ENCODE measurements at regions not wholly inside any gene's neighbourhood (a gene's known extent, or its start where the extent isn't known, plus 50 kb on each side); places are given as distances from the start of the nearest gene placed in this dataset.

- Histone ChIP-seq H3K27ac (no peak overlapping the region), H3K4me2 (no peak overlapping the region), H2AFZ (no peak overlapping the region), H3K79me2 (no peaks in the 10 kb centered on the region), H3K4me3 (no peak overlapping the region), H4K20me1 (ENCODE audit: insufficient read depth, poor library complexity, severe bottlenecking) (no peaks in the 10 kb centered on the region), H3K9me3 (ENCODE audit: low read depth) (no peaks in the 10 kb centered on the region), H3K27me3 (no peaks in the 10 kb centered on the region), H3K9me2 (replicated peaks; ENCODE audit: insufficient read depth) (no peaks in the 10 kb centered on the region), H3K4me1 (ENCODE audit: insufficient read depth) (no peaks in the 10 kb centered on the region), H3K36me3 (replicated peaks; ENCODE audit: insufficient read depth, low read depth) (no peaks in the 10 kb centered on the region)
- 85% methylated on average over 4 of the region's 4 CpGs for WGBS (ENCODE audit: low lambda C conversion rate, missing lambda C conversion rate)
- no peak for DNase-seq (ENCODE audit: low spot score)
- TF ChIP-seq, protein P1, sequence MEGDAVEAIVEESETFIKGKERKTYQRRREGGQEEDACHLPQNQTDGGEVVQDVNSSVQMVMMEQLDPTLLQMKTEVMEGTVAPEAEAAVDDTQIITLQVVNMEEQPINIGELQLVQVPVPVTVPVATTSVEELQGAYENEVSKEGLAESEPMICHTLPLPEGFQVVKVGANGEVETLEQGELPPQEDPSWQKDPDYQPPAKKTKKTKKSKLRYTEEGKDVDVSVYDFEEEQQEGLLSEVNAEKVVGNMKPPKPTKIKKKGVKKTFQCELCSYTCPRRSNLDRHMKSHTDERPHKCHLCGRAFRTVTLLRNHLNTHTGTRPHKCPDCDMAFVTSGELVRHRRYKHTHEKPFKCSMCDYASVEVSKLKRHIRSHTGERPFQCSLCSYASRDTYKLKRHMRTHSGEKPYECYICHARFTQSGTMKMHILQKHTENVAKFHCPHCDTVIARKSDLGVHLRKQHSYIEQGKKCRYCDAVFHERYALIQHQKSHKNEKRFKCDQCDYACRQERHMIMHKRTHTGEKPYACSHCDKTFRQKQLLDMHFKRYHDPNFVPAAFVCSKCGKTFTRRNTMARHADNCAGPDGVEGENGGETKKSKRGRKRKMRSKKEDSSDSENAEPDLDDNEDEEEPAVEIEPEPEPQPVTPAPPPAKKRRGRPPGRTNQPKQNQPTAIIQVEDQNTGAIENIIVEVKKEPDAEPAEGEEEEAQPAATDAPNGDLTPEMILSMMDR (IDR thresholded peaks at IDR 0.05; ENCODE audit: poor library complexity) = no peak
These were observed 389.7 kb downstream of the RAP2B start for GRCh38 chr3:153551536-153552285.

DNA sequence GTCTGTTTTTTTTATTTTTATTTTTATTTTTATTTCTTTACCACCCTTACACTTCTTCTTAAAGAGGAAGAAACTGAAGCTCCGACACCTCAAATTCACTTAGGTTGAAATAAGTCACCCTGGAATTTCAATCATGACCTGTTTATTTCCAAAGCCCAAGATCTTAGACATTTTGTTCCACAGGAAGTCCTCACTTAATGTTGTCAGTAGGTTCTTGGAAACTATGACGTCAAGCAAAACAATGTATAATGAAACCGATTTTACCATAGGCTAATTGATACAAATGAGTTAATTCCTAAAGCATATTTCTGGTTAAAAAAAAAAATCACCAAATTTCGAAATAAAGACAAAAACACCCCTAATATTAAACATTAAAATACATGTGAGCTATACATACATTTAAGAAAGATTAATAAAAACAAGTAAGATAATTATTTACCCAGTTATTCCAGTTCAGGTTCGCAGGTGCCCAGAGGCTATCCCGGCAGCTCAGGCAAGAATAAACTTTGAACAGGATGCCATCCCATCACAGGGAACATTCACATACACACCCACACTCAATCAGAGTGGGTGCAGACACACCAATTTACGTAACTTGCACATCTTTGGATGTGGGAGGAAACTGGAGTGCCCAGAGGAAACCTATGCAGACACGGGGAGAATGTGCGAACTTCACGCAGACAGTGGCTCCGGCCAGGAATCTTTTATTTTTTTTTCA is 391.0 kb downstream of the RAP2B start:
- 90% methylated on average over 11 of the region's 11 CpGs for WGBS (ENCODE audit: low lambda C conversion rate, missing lambda C conversion rate)
- Histone ChIP-seq H3K36me3 (replicated peaks; ENCODE audit: insufficient read depth, low read depth) (no peaks in the 10 kb centered on the region), H4K20me1 (ENCODE audit: insufficient read depth, poor library complexity, severe bottlenecking) (no peaks in the 10 kb centered on the region), H3K9me2 (replicated peaks; ENCODE audit: insufficient read depth) (no peaks in the 10 kb centered on the region), H2AFZ (no peak overlapping the region), H3K9me3 (ENCODE audit: low read depth) (no peaks in the 10 kb centered on the region), H3K4me1 (ENCODE audit: insufficient read depth) (no peaks in the 10 kb centered on the region), H3K27ac (no peak overlapping the region), H3K4me3 (no peak overlapping the region), H3K27me3 (no peaks in the 10 kb centered on the region), H3K4me2 (no peak overlapping the region), H3K79me2 (no peaks in the 10 kb centered on the region)
- DNase-seq (ENCODE audit: low spot score) = no peak
- TF ChIP-seq, protein P1 (IDR thresholded peaks at IDR 0.05; ENCODE audit: poor library complexity) = no peak
- no peak for TF ChIP-seq EZH2 (IDR thresholded peaks at IDR 0.05; ENCODE audit: borderline replicate concordance)
- no peak for TF ChIP-seq EZH2phosphoT487 (IDR thresholded peaks at IDR 0.05; ENCODE audit: low read depth, severe bottlenecking, unreplicated experiment)

DNA sequence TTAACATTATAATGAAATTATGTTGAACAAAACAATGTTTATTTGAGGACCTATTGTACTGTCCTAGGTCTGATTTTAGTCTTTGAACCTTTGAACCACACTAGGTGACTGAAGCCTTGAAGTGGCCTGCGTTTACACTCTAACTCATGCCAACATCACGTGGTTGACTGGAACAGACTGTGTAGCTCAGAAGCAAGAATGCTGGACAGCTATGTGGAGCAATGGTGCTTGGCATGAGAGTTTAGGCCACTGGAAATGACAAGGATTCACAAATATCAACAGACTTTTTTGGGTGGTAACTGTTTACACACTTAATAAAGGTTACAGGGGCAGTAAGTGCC is 391.5 kb downstream of the RAP2B start:
- no peak overlapping the region for H3K27ac ChIP-seq

More for the DNA sequence above, 391.5 kb downstream of the RAP2B start:
- no peak overlapping the region for H2AFZ ChIP-seq
- no peak overlapping the region for H3K4me2 ChIP-seq
- no peaks in the 10 kb centered on the region for H3K79me2 ChIP-seq
- DNase-seq (ENCODE audit: low spot score) = no peak
- no peaks in the 10 kb centered on the region for H3K36me3 ChIP-seq (replicated peaks; ENCODE audit: insufficient read depth, low read depth)
- H3K9me2 ChIP-seq (replicated peaks; ENCODE audit: insufficient read depth) = no peaks in the 10 kb centered on the region
- H4K20me1 ChIP-seq (ENCODE audit: insufficient read depth, poor library complexity, severe bottlenecking) = no peaks in the 10 kb centered on the region
- no peaks in the 10 kb centered on the region for H3K9me3 ChIP-seq (ENCODE audit: low read depth)
- no peaks in the 10 kb centered on the region for H3K27me3 ChIP-seq
- no peak overlapping the region for H3K4me3 ChIP-seq
- 87% methylated on average over 2 of the region's 2 CpGs for WGBS (ENCODE audit: low lambda C conversion rate, missing lambda C conversion rate)
- no peaks in the 10 kb centered on the region for H3K4me1 ChIP-seq (ENCODE audit: insufficient read depth)
- TF ChIP-seq EZH2phosphoT487 (IDR thresholded peaks at IDR 0.05; ENCODE audit: low read depth, severe bottlenecking, unreplicated experiment) (no peak), EZH2 (IDR thresholded peaks at IDR 0.05; ENCODE audit: borderline replicate concordance) (no peak)
- TF ChIP-seq, protein P1 (IDR thresholded peaks at IDR 0.05; ENCODE audit: poor library complexity) = no peak
